ENCODE measurements at regions not wholly inside any gene's neighbourhood (a gene's known extent, or its start where the extent isn't known, plus 50 kb on each side); places are given as distances from the start of the nearest gene placed in this dataset.

DNA sequence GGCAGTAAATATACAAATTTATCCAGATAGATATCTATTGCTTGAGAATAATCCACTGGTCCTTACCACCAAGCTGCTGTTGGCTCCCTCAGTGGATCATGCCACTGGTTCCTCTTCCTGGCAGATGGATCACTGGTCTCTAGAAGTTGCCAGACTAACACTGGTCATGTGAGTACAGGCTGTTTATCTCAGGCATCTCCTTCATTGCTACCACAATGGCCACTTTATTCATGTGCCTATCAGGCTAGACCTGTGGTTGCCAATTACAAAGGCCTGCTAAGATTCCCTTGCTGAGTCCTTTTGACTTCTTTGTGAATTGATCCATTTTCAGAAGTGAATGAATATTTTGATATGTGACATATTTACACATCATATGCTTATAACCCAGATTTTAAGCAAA, 1659.5 kb upstream of the PCDH20 start (continued):
- TF ChIP-seq, protein P1, sequence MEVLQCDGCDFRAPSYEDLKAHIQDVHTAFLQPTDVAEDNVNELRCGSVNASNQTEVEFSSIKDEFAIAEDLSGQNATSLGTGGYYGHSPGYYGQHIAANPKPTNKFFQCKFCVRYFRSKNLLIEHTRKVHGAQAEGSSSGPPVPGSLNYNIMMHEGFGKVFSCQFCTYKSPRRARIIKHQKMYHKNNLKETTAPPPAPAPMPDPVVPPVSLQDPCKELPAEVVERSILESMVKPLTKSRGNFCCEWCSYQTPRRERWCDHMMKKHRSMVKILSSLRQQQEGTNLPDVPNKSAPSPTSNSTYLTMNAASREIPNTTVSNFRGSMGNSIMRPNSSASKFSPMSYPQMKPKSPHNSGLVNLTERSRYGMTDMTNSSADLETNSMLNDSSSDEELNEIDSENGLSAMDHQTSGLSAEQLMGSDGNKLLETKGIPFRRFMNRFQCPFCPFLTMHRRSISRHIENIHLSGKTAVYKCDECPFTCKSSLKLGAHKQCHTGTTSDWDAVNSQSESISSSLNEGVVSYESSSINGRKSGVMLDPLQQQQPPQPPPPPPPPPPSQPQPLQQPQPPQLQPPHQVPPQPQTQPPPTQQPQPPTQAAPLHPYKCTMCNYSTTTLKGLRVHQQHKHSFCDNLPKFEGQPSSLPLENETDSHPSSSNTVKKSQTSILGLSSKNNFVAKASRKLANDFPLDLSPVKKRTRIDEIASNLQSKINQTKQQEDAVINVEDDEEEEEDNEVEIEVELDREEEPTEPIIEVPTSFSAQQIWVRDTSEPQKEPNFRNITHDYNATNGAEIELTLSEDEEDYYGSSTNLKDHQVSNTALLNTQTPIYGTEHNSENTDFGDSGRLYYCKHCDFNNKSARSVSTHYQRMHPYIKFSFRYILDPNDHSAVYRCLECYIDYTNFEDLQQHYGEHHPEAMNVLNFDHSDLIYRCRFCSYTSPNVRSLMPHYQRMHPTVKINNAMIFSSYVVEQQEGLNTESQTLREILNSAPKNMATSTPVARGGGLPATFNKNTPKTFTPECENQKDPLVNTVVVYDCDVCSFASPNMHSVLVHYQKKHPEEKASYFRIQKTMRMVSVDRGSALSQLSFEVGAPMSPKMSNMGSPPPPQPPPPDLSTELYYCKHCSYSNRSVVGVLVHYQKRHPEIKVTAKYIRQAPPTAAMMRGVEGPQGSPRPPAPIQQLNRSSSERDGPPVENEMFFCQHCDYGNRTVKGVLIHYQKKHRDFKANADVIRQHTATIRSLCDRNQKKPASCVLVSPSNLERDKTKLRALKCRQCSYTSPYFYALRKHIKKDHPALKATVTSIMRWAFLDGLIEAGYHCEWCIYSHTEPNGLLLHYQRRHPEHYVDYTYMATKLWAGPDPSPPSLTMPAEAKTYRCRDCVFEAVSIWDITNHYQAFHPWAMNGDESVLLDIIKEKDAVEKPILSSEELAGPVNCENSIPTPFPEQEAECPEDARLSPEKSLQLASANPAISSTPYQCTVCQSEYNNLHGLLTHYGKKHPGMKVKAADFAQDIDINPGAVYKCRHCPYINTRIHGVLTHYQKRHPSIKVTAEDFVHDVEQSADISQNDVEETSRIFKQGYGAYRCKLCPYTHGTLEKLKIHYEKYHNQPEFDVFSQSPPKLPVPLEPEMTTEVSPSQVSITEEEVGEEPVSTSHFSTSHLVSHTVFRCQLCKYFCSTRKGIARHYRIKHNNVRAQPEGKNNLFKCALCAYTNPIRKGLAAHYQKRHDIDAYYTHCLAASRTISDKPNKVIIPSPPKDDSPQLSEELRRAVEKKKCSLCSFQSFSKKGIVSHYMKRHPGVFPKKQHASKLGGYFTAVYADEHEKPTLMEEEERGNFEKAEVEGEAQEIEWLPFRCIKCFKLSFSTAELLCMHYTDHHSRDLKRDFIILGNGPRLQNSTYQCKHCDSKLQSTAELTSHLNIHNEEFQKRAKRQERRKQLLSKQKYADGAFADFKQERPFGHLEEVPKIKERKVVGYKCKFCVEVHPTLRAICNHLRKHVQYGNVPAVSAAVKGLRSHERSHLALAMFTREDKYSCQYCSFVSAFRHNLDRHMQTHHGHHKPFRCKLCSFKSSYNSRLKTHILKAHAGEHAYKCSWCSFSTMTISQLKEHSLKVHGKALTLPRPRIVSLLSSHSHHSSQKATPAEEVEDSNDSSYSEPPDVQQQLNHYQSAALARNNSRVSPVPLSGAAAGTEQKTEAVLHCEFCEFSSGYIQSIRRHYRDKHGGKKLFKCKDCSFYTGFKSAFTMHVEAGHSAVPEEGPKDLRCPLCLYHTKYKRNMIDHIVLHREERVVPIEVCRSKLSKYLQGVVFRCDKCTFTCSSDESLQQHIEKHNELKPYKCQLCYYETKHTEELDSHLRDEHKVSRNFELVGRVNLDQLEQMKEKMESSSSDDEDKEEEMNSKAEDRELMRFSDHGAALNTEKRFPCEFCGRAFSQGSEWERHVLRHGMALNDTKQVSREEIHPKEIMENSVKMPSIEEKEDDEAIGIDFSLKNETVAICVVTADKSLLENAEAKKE (CRISPR knock-in tag; IDR thresholded peaks at IDR 0.05), result no peak
- no peak for TF ChIP-seq NANOG (IDR thresholded peaks at IDR 0.05; ENCODE audit: borderline replicate concordance)

DNA sequence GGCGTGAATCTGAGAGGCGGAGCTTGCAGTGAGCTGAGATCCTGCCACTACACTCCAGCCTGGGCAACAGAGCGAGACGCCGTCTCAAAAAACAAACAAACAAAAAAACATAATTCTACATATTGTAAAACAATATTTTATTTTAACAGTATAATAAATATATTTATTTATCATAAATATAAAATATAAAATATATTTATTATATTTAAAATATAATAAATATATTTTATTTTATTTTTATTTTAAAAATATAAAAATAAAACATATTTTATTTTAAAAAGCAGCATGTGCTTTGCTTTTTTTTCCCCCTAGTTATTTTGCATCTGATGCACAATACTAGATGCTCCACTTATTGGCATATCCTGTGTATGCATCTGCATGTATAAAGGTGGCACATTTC, 1634.6 kb upstream of the PCDH20 start:
- H3F3A ChIP-seq (replicated peaks; ENCODE audit: low read depth), result no peaks in the 10 kb centered on the region
- no peaks in the 10 kb centered on the region for H3K27me3 ChIP-seq (ENCODE audit: insufficient read depth)
- H3K4me2 ChIP-seq, result no peak overlapping the region
- H3K27ac Mint-ChIP-seq, result no peak overlapping the region
- H3K36me3 ChIP-seq (ENCODE audit: insufficient read depth), result no peaks in the 10 kb centered on the region
- no peak overlapping the region for H2AFZ ChIP-seq
- H4K20me1 ChIP-seq (replicated peaks; ENCODE audit: insufficient read depth), result no peaks in the 10 kb centered on the region
- H3K79me2 ChIP-seq (replicated peaks; ENCODE audit: insufficient read depth), result no peaks in the 10 kb centered on the region
- no peak for ATAC-seq
- H3K27ac ChIP-seq (ENCODE audit: low read depth), result no peak overlapping the region
- peaks cover 2% of the 10 kb centered on the region; the same call in 2 of the 3 replicates for H3K4me1 Mint-ChIP-seq
- H3K9me2 ChIP-seq (ENCODE audit: insufficient read depth), result no peaks in the 10 kb centered on the region
- H3K4me3 ChIP-seq, result no peak overlapping the region
- H3K9me3 Mint-ChIP-seq, result peaks cover 18% of the 10 kb centered on the region
- DNase-seq (ENCODE audit: low spot score), result no peak
- TF ChIP-seq POLR2AphosphoS5 (IDR thresholded peaks at IDR 0.05; ENCODE audit: low read depth) (no peak), EZH2 (IDR thresholded peaks at IDR 0.05; ENCODE audit: low read depth, unreplicated experiment) (no peak), ZNF114 (CRISPR knock-in tag; IDR thresholded peaks at IDR 0.05) (no peak), EZH2phosphoT487 (IDR thresholded peaks at IDR 0.05; ENCODE audit: unreplicated experiment) (no peak), JUNB (IDR thresholded peaks at IDR 0.05; ENCODE audit: unreplicated experiment) (no peak), ZNF331 (CRISPR knock-in tag; IDR thresholded peaks at IDR 0.05; ENCODE audit: low read depth) (no peak)
- TF ChIP-seq, protein P2, sequence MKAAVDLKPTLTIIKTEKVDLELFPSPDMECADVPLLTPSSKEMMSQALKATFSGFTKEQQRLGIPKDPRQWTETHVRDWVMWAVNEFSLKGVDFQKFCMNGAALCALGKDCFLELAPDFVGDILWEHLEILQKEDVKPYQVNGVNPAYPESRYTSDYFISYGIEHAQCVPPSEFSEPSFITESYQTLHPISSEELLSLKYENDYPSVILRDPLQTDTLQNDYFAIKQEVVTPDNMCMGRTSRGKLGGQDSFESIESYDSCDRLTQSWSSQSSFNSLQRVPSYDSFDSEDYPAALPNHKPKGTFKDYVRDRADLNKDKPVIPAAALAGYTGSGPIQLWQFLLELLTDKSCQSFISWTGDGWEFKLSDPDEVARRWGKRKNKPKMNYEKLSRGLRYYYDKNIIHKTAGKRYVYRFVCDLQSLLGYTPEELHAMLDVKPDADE (IDR thresholded peaks at IDR 0.05), result no peak
- TF ChIP-seq, protein P3, sequence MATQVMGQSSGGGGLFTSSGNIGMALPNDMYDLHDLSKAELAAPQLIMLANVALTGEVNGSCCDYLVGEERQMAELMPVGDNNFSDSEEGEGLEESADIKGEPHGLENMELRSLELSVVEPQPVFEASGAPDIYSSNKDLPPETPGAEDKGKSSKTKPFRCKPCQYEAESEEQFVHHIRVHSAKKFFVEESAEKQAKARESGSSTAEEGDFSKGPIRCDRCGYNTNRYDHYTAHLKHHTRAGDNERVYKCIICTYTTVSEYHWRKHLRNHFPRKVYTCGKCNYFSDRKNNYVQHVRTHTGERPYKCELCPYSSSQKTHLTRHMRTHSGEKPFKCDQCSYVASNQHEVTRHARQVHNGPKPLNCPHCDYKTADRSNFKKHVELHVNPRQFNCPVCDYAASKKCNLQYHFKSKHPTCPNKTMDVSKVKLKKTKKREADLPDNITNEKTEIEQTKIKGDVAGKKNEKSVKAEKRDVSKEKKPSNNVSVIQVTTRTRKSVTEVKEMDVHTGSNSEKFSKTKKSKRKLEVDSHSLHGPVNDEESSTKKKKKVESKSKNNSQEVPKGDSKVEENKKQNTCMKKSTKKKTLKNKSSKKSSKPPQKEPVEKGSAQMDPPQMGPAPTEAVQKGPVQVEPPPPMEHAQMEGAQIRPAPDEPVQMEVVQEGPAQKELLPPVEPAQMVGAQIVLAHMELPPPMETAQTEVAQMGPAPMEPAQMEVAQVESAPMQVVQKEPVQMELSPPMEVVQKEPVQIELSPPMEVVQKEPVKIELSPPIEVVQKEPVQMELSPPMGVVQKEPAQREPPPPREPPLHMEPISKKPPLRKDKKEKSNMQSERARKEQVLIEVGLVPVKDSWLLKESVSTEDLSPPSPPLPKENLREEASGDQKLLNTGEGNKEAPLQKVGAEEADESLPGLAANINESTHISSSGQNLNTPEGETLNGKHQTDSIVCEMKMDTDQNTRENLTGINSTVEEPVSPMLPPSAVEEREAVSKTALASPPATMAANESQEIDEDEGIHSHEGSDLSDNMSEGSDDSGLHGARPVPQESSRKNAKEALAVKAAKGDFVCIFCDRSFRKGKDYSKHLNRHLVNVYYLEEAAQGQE (IDR thresholded peaks at IDR 0.05; ENCODE audit: unreplicated experiment), result no peak
- H3K4me3 Mint-ChIP-seq, result no peak overlapping the region
- peaks cover 3% of the 10 kb centered on the region; the same call in 1 of the 3 replicates for H3K36me3 Mint-ChIP-seq (ENCODE audit: low read depth)
- 0 out of 2 replicates have a peak, but pooled peaks cover 6% of the 10 kb centered on the region for H3K4me1 ChIP-seq (ENCODE audit: insufficient read depth)
- H3K27me3 Mint-ChIP-seq (ENCODE audit: insufficient read depth, low read depth, poor library complexity), result no peaks in the 10 kb centered on the region

Data from GM23338 (cell line).